Endothelial cell of umbilical vein (primary cell): ENCODE measurements at regions not wholly inside any gene's neighbourhood (a gene's known extent, or its start where the extent isn't known, plus 50 kb on each side); places are given as distances from the start of the nearest gene placed in this dataset.

Experiments used
- BruUV-seq: library from RNA; stranded (reverse); fragments of 400-500 nt; replicated peaks from 2 replicates; lab custom pipeline; 2021; lab: Mats Ljungman, UMichigan
- CTCF ChIA-PET: fragments of 300-600, 350-600 bp; sonication (Branson Sonifier 250); formaldehyde crosslinking; loops from one replicate; lab custom pipeline; 2021; ENCODE audit warnings: antibody characterized with exemption, inconsistent platforms; lab: Charles Lee
- POLR2A ChIA-PET: fragments of 300-600, 350-600 bp; sonication (Branson Sonifier 250); formaldehyde crosslinking; loops from one replicate; lab custom pipeline; 2021; ENCODE audit warnings: antibody characterized with exemption, inconsistent platforms; lab: Charles Lee
- DNase-seq: peaks from one replicate; pipeline ENCODE4 v3.0.0-alpha.2; 2011; ENCODE audit warnings: low read depth, low spot score
- FAIRE-seq: peaks from 2 replicates; lab custom pipeline; 2011; peaks lifted over from hg19 to GRCh38; lab: Jason Lieb, UNC
- H2AFZ ChIP-seq: 2 replicates; pipeline ENCODE4 v1.6.0; 2012; ENCODE audit warnings: low read depth, low read length, control low read depth, inconsistent platforms
- H3K27ac ChIP-seq: 2 replicates; pipeline ENCODE4 v1.5.1; 2011; ENCODE audit warnings: low read depth, mild to moderate bottlenecking, control low read depth, low read length, moderate library complexity; ENCODE audit not compliant: insufficient read depth
- H3K27me3 ChIP-seq, 2 experiments: 2 replicates each; pipeline versions ENCODE4 v1.6.0 to v1.6.1; 2011; ENCODE audit warnings: low read length in 2 of 2, mixed read lengths in 1 of 2; ENCODE audit not compliant: control insufficient read depth in 2 of 2, insufficient read depth in 2 of 2
- H3K36me3 ChIP-seq, 2 experiments: 2 replicates in 1 of 2; 3 replicates in 1 of 2; pipeline ENCODE4 v1.5.1; 2011; ENCODE audit warnings: low read length in 2 of 2, mild to moderate bottlenecking in 1 of 2, moderate library complexity in 1 of 2; ENCODE audit not compliant: control insufficient read depth in 2 of 2, insufficient read depth in 2 of 2; ENCODE audit errors: extremely low read depth in 1 of 2
- H3K4me1 ChIP-seq: 3 replicates; pipeline ENCODE4 v1.5.1; 2011; ENCODE audit warnings: mild to moderate bottlenecking, low read length; ENCODE audit not compliant: control insufficient read depth, insufficient read depth; ENCODE audit errors: extremely low read depth
- H3K4me2 ChIP-seq: 2 replicates; pipeline ENCODE4 v1.6.1; 2011; ENCODE audit warnings: low read length, control low read depth, mixed read lengths; ENCODE audit not compliant: insufficient read depth
- H3K4me3 ChIP-seq, 3 experiments: fragments of 200-600 bp in 1 of 3; sonication (generic), shearing (Covaris generic) in 1 of 3; replicated peaks in 1 of 3; 2 replicates each; pipeline ENCODE4 v1.5.1; 2011 to 2016; ENCODE audit warnings: control low read depth in 3 of 3, low read length in 3 of 3, mild to moderate bottlenecking in 2 of 3, inconsistent platforms in 1 of 3, low read depth in 1 of 3, moderate library complexity in 1 of 3; ENCODE audit not compliant: insufficient read depth in 1 of 3
- H3K79me2 ChIP-seq: 2 replicates; pipeline ENCODE4 v1.6.0; 2012; ENCODE audit warnings: low read length, inconsistent platforms; ENCODE audit not compliant: control insufficient read depth, insufficient read depth
- H3K9ac ChIP-seq: replicated peaks from 2 replicates; pipeline ENCODE3; 2011; ENCODE audit warnings: low read length, control low read depth; ENCODE audit not compliant: insufficient read depth; ENCODE audit errors: extremely low read depth
- H3K9me1 ChIP-seq: replicated peaks from 3 replicates; pipeline ENCODE4 v1.6.0; 2011; ENCODE audit warnings: mild to moderate bottlenecking, low read length; ENCODE audit not compliant: control insufficient read depth, insufficient read depth; ENCODE audit errors: extremely low read depth
- H3K9me3 ChIP-seq: replicated peaks from 2 replicates; pipeline ENCODE4 v1.5.1; 2012; ENCODE audit warnings: low read length, inconsistent platforms; ENCODE audit not compliant: control insufficient read depth, insufficient read depth
- H4K20me1 ChIP-seq: replicated peaks from 2 replicates; pipeline ENCODE3; 2011; ENCODE audit warnings: mild to moderate bottlenecking, low read length; ENCODE audit not compliant: control insufficient read depth, insufficient read depth; ENCODE audit errors: extremely low read depth
- EZH2 ChIP-seq: IDR thresholded peaks from 2 replicates; pipeline ENCODE4 v1.6.1; 2012; ENCODE audit warnings: borderline replicate concordance, low read depth, mild to moderate bottlenecking, moderate library complexity, low read length, inconsistent platforms; ENCODE audit not compliant: severe bottlenecking
- FOS ChIP-seq: IDR thresholded peaks from 2 replicates; pipeline ENCODE4 v1.6.1; 2011; ENCODE audit warnings: mild to moderate bottlenecking, low read length, moderate library complexity, borderline replicate concordance; ENCODE audit not compliant: insufficient read depth
- GATA2 ChIP-seq: IDR thresholded peaks from 2 replicates; pipeline ENCODE4 v1.7.0; 2011; ENCODE audit warnings: low read depth, mild to moderate bottlenecking, moderate library complexity, mixed read lengths, low read length; ENCODE audit not compliant: insufficient read length, insufficient read depth
- JUN ChIP-seq: IDR thresholded peaks from 2 replicates; pipeline ENCODE4 v1.6.1; 2011; ENCODE audit warnings: borderline replicate concordance, low read depth; ENCODE audit not compliant: insufficient read length, insufficient read depth
- MYC ChIP-seq: IDR thresholded peaks from one replicate; pipeline ENCODE4 v1.6.1; 2011; ENCODE audit warnings: mild to moderate bottlenecking, low read depth, low read length
- POLR2A ChIP-seq: IDR thresholded peaks from 2 replicates; pipeline ENCODE4 v1.6.1; 2012; ENCODE audit warnings: low read depth, mild to moderate bottlenecking, control low read depth, low read length
- POLR2AphosphoS5 ChIP-seq: IDR thresholded peaks from 2 replicates; pipeline ENCODE4 v1.6.1; 2012; ENCODE audit warnings: low read depth, mild to moderate bottlenecking, control low read depth, low read length, moderate library complexity; ENCODE audit not compliant: insufficient read depth
- dilution Hi-C: fragments of 300-500 bp; cut with MboI; formaldehyde crosslinking; loops from one replicate; pipeline ENCODE4 v1.15.0; 2019; ENCODE audit warnings: low sequenced_read_pairs; ENCODE audit not compliant: extremely low pct_ligation_motif_present
- intact Hi-C: fragments of 100-400 bp; cut with micrococcal nuclease; formaldehyde crosslinking; loops from one replicate; pipeline ENCODE4 v1.10.0; 2022
- TF ChIP-seq, protein P1 (sequence below): IDR thresholded peaks from 2 replicates; pipeline ENCODE4 v1.6.1; 2011; ENCODE audit not compliant: insufficient read depth, insufficient read length
- TF ChIP-seq, protein P2 (sequence below), 2 donors: IDR thresholded peaks; 1 replicate in 1 of 2; 2 replicates in 1 of 2; pipeline ENCODE4 v1.5.1; 2011; ENCODE audit warnings: low read length in 2 of 2, mild to moderate bottlenecking in 2 of 2, moderate library complexity in 2 of 2, control low read depth in 1 of 2, inconsistent platforms in 1 of 2, low read depth in 1 of 2; ENCODE audit not compliant: insufficient read depth in 1 of 2; ENCODE audit errors: extremely low read depth in 1 of 2

- dilution Hi-C loops: no loop called here
Measured at GRCh38 chr13:99836291-99836690, 135.3 kb downstream of the ZIC5 start.

GRCh38 chr13:99835442-99835841 is 136.1 kb downstream of the ZIC5 start:
- Histone ChIP-seq H3K27ac (no peak overlapping the region), H3K4me3 (no peak overlapping the region), H3K4me2 (no peak overlapping the region), H3K4me1 (no peaks in the 10 kb centered on the region), H3K79me2 (no peaks in the 10 kb centered on the region), H4K20me1 (no peaks in the 10 kb centered on the region), H3K27me3 (no peaks in the 10 kb centered on the region), H3K36me3 (no peaks in the 10 kb centered on the region), H3K9ac (no peak overlapping the region), H3K9me1 (no peaks in the 10 kb centered on the region), H2AFZ (no peak overlapping the region), H3K9me3 (no peaks in the 10 kb centered on the region)
- BruUV-seq: no TSS peak
- ChIA-PET POLR2A (no interaction called here), CTCF (no interaction called here)
- FAIRE-seq (no peak), DNase-seq (no peak)
- dilution Hi-C loops (no loop called here), intact Hi-C loops (no loop called here)
- no peak for TF ChIP-seq EZH2
- TF ChIP-seq, protein P1, sequence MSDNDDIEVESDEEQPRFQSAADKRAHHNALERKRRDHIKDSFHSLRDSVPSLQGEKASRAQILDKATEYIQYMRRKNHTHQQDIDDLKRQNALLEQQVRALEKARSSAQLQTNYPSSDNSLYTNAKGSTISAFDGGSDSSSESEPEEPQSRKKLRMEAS: no peak
- no peak for TF ChIP-seq MYC
- no peak for TF ChIP-seq JUN
- TF ChIP-seq FOS: no peak
- no peak for TF ChIP-seq POLR2AphosphoS5
- no peak for TF ChIP-seq GATA2
- no peak for TF ChIP-seq POLR2A
- TF ChIP-seq, protein P2, sequence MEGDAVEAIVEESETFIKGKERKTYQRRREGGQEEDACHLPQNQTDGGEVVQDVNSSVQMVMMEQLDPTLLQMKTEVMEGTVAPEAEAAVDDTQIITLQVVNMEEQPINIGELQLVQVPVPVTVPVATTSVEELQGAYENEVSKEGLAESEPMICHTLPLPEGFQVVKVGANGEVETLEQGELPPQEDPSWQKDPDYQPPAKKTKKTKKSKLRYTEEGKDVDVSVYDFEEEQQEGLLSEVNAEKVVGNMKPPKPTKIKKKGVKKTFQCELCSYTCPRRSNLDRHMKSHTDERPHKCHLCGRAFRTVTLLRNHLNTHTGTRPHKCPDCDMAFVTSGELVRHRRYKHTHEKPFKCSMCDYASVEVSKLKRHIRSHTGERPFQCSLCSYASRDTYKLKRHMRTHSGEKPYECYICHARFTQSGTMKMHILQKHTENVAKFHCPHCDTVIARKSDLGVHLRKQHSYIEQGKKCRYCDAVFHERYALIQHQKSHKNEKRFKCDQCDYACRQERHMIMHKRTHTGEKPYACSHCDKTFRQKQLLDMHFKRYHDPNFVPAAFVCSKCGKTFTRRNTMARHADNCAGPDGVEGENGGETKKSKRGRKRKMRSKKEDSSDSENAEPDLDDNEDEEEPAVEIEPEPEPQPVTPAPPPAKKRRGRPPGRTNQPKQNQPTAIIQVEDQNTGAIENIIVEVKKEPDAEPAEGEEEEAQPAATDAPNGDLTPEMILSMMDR (IDR thresholded peaks at IDR 0.05; ENCODE audit: extremely low read depth in 1 of 2, insufficient read depth in 1 of 2, low read depth in 1 of 2, low read length in 2 of 2): no peak

More at GRCh38 chr13:99836291-99836690, 135.3 kb downstream of the ZIC5 start:
- Histone ChIP-seq H3K36me3 (no peaks in the 10 kb centered on the region), H3K4me2 (no peak overlapping the region), H3K4me3 (no peak overlapping the region), H3K4me1 (no peaks in the 10 kb centered on the region), H3K27ac (no peak overlapping the region), H3K9me1 (no peaks in the 10 kb centered on the region), H3K27me3 (no peaks in the 10 kb centered on the region), H3K79me2 (no peaks in the 10 kb centered on the region), H2AFZ (no peak overlapping the region), H3K9ac (no peak overlapping the region), H3K9me3 (no peaks in the 10 kb centered on the region), H4K20me1 (no peaks in the 10 kb centered on the region)
- no peak for DNase-seq
- TF ChIP-seq, protein P1: no peak
- no peak for TF ChIP-seq POLR2AphosphoS5
- intact Hi-C loops: no loop called here
- no TSS peak for BruUV-seq
- ChIA-PET POLR2A (no interaction called here), CTCF (no interaction called here)
- FAIRE-seq: no peak
